SK-N-SH (cell line): ENCODE measurements at regions not wholly inside any gene's neighbourhood (a gene's known extent, or its start where the extent isn't known, plus 50 kb on each side); places are given as distances from the start of the nearest gene placed in this dataset.

ENCODE experiments used
- CTCF ChIA-PET: fragments of 300-600, 350-600 bp; formaldehyde crosslinking; extraction: SDS; loops from one replicate; lab custom pipeline; 2021; lab: Yijun Ruan, JAX
- POLR2A ChIA-PET: fragments of 350-600 bp; sonication (Branson Sonifier 250); formaldehyde crosslinking; extraction: SDS; loops from one replicate; lab custom pipeline; 2020; ENCODE audit warnings: antibody characterized with exemption, inconsistent platforms; lab: Yijun Ruan, JAX
- DNase-seq: peaks from one replicate; pipeline ENCODE4 v3.0.0; 2012
- H2AFZ ChIP-seq: fragments of 200-600 bp; sonication (generic); 2 replicates; pipeline ENCODE4 v1.8.1; 2016; ENCODE audit warnings: antibody characterized with exemption, mild to moderate bottlenecking, low read depth
- H3F3A ChIP-seq: fragments of 200-600 bp; sonication (generic); replicated peaks from 2 replicates; pipeline ENCODE3; 2016; ENCODE audit warnings: antibody characterized with exemption, mild to moderate bottlenecking; ENCODE audit not compliant: insufficient read depth
- H3K27ac ChIP-seq, 2 experiments: fragments of 200-500 bp in 1 of 2; fragments of 200-600 bp in 1 of 2; sonication (Bioruptor generic) in 1 of 2; sonication (generic), shearing (Covaris generic) in 1 of 2; 2 replicates each; pipeline versions ENCODE4 v1.5.1 to v1.6.1; 2014 to 2016; ENCODE audit warnings: low read depth in 2 of 2, inconsistent platforms in 1 of 2, low read length in 1 of 2, mild to moderate bottlenecking in 1 of 2, mixed read lengths in 1 of 2
- H3K27me3 ChIP-seq: fragments of 200-600 bp; sonication (generic), shearing (Covaris generic); 2 replicates; pipeline ENCODE4 v1.6.1; 2016; ENCODE audit warnings: mixed run types; ENCODE audit not compliant: insufficient read depth
- H3K36me3 ChIP-seq, 2 experiments: fragments of 200-500 bp in 1 of 2; fragments of 200-600 bp in 1 of 2; sonication (Bioruptor generic) in 1 of 2; sonication (generic) in 1 of 2; replicated peaks in 1 of 2; 2 replicates each; pipeline versions ENCODE3 to v1.5.1; 2014 to 2016; ENCODE audit warnings: low read length in 1 of 2, mild to moderate bottlenecking in 1 of 2; ENCODE audit not compliant: insufficient read depth in 2 of 2, control insufficient read depth in 1 of 2
- H3K4me1 ChIP-seq, 2 experiments: fragments of 200-500 bp in 1 of 2; fragments of 200-600 bp in 1 of 2; sonication (Bioruptor generic) in 1 of 2; sonication (generic), shearing (Covaris generic) in 1 of 2; 2 replicates each; pipeline versions ENCODE4 v1.5.1 to v1.6.1; 2014 to 2016; ENCODE audit warnings: low read depth in 1 of 2, low read length in 1 of 2, mixed run types in 1 of 2; ENCODE audit not compliant: insufficient read depth in 2 of 2, control insufficient read depth in 1 of 2
- H3K4me2 ChIP-seq: fragments of 200-600 bp; sonication (generic), shearing (Covaris generic); 2 replicates; pipeline ENCODE4 v1.6.1; 2017; ENCODE audit warnings: mixed run types
- H3K4me3 ChIP-seq, 2 experiments: fragments of 200-500 bp in 1 of 2; fragments of 200-600 bp in 1 of 2; sonication (Bioruptor generic) in 1 of 2; sonication (generic), shearing (Covaris generic) in 1 of 2; 2 replicates each; pipeline versions ENCODE4 v1.5.1 to v1.8.1; 2014 to 2016; ENCODE audit warnings: low read depth in 2 of 2, inconsistent platforms in 1 of 2, low read length in 1 of 2, mild to moderate bottlenecking in 1 of 2, mixed read lengths in 1 of 2, moderate library complexity in 1 of 2
- H3K79me2 ChIP-seq: fragments of 200-600 bp; sonication (generic); 2 replicates; pipeline ENCODE4 v1.8.1; 2017; ENCODE audit warnings: mild to moderate bottlenecking; ENCODE audit not compliant: insufficient read depth
- H3K9ac ChIP-seq: fragments of 200-600 bp; sonication (generic); 2 replicates; pipeline ENCODE4 v1.6.1; 2017; ENCODE audit warnings: mixed run types
- H3K9me2 ChIP-seq: fragments of 200-600 bp; sonication (generic); 2 replicates; pipeline ENCODE4 v1.6.1; 2017; ENCODE audit warnings: mixed run types
- H3K9me3 ChIP-seq: fragments of 200-600 bp; sonication (generic); 2 replicates; pipeline ENCODE4 v1.6.1; 2017; ENCODE audit warnings: mixed run types, mild to moderate bottlenecking, moderate library complexity
- H4K20me1 ChIP-seq: fragments of 200-600 bp; sonication (generic); 2 replicates; pipeline ENCODE4 v1.6.1; 2017; ENCODE audit warnings: mild to moderate bottlenecking, mixed run types; ENCODE audit not compliant: insufficient read depth
- CHD2 ChIP-seq: fragments of 150-350 bp; IDR thresholded peaks from 2 replicates; pipeline ENCODE4 v1.6.1; 2018; ENCODE audit warnings: low read length; ENCODE audit not compliant: partially characterized antibody
- ELF1 ChIP-seq: IDR thresholded peaks from 2 replicates; pipeline ENCODE4 v1.4.0; 2012
- EP300 ChIP-seq, 2 experiments: IDR thresholded peaks; 2 replicates each; pipeline versions ENCODE4 v1.4.0 to v1.6.1; 2012; ENCODE audit warnings: borderline replicate concordance in 1 of 2, low read depth in 1 of 2, low read length in 1 of 2
- FOXJ3 ChIP-seq: sonication (generic); formaldehyde crosslinking; IDR thresholded peaks from 2 replicates; pipeline ENCODE4 v1.5.1; 2020; ENCODE audit warnings: mild to moderate bottlenecking, missing genetic modification reagents
- GATA2 ChIP-seq: sonication (generic); formaldehyde crosslinking; IDR thresholded peaks from 2 replicates; pipeline ENCODE4 v1.5.0; 2020; ENCODE audit warnings: mild to moderate bottlenecking, missing genetic modification reagents
- JUND ChIP-seq: IDR thresholded peaks from 2 replicates; pipeline ENCODE4 v1.4.0; 2012
- MEF2A ChIP-seq: IDR thresholded peaks from 2 replicates; pipeline ENCODE4 v1.4.0; 2012; ENCODE audit warnings: low read depth, borderline replicate concordance
- NRF1 ChIP-seq: IDR thresholded peaks from 2 replicates; pipeline ENCODE4 v1.6.1; 2012; ENCODE audit warnings: low read depth, mild to moderate bottlenecking, low read length
- PBX3 ChIP-seq: IDR thresholded peaks from 2 replicates; pipeline ENCODE4; 2012
- POLR2AphosphoS5 ChIP-seq: IDR thresholded peaks from 2 replicates; pipeline ENCODE4 v1.6.1; 2012; ENCODE audit warnings: low read depth, low read length
- RAD21 ChIP-seq: IDR thresholded peaks from 2 replicates; pipeline ENCODE4 v1.6.1; 2012; ENCODE audit warnings: mild to moderate bottlenecking, low read length
- RFX5 ChIP-seq: IDR thresholded peaks from 2 replicates; pipeline ENCODE4 v1.6.1; 2012; ENCODE audit warnings: mild to moderate bottlenecking, improper control_type of control experiment, low read length
- RXRA ChIP-seq: IDR thresholded peaks from 2 replicates; pipeline ENCODE4 v1.4.0; 2012; ENCODE audit warnings: low read depth, mild to moderate bottlenecking, borderline replicate concordance
- SMC3 ChIP-seq: IDR thresholded peaks from 2 replicates; pipeline ENCODE4 v1.6.1; 2012; ENCODE audit warnings: low read depth, low read length, improper control_type of control experiment
- TAF1 ChIP-seq: IDR thresholded peaks from 2 replicates; pipeline ENCODE4 v1.6.1; 2012; ENCODE audit warnings: low read depth, mild to moderate bottlenecking, low read length, moderate library complexity, borderline replicate concordance
- TCF12 ChIP-seq: IDR thresholded peaks from 2 replicates; pipeline ENCODE4 v1.4.0; 2012
- TEAD4 ChIP-seq: IDR thresholded peaks from 2 replicates; pipeline ENCODE4 v1.4.0; 2012; ENCODE audit warnings: mild to moderate bottlenecking, borderline replicate concordance; ENCODE audit not compliant: insufficient read depth
- YY1 ChIP-seq: IDR thresholded peaks from 2 replicates; pipeline ENCODE4 v1.4.0; 2012; ENCODE audit warnings: low read depth, mild to moderate bottlenecking
- WGBS: methylation state at CpG from one replicate; pipeline ENCODE4 v1.1.6; 2017; ENCODE audit warnings: low lambda C conversion rate; 5-methylcytosine and 5-hydroxymethylcytosine counted together
- TF ChIP-seq, protein P1 (sequence below): IDR thresholded peaks from 2 replicates; pipeline ENCODE4 v1.4.0; 2012; ENCODE audit warnings: low read depth, borderline replicate concordance
- TF ChIP-seq, protein P2 (sequence below): fragments of 150-350 bp; IDR thresholded peaks from 2 replicates; pipeline ENCODE4 v1.6.1; 2017; ENCODE audit warnings: antibody characterized with exemption, low read length, low read depth, borderline replicate concordance
- TF ChIP-seq, protein P3 (sequence below): IDR thresholded peaks from 2 replicates; pipeline ENCODE4 v1.4.0; 2012; ENCODE audit warnings: low read depth, borderline replicate concordance

DNA sequence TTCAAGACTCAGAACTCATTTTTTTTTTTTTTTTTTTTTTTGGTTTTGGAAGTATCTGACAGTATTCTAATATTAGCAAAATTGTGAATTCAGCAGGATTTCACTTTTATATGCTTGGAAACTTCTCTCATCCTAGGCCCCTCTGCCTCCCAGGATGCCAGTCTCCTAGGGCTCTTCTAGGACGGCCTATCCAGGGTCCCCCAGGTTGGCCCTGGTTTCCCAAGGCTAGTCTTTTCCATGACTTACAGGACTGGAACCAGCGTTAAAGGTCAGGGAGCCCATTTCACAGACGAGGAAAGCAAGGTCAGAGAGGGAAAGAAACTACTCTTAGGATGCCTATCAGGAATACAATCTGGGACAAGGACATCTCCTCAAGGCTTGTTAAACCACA is 412.5 kb downstream of the PTPRU start:
- WGBS = 50% methylated on average over 3 of the region's 3 CpGs
- Histone ChIP-seq H3K4me3 (no peak overlapping the region), H3K4me2 (no peak overlapping the region), H4K20me1 (no peaks in the 10 kb centered on the region), H3K27me3 (no peaks in the 10 kb centered on the region; the same call in 1 of the 2 replicates), H3F3A (no peaks in the 10 kb centered on the region), H3K27ac (no peak overlapping the region), H3K79me2 (no peaks in the 10 kb centered on the region), H3K4me1 (peaks cover 0 to 43% of the 10 kb centered on the region in 2 experiments; a peak in 1 of 4 replicates), H3K36me3 (no peaks in the 10 kb centered on the region), H3K9ac (no peak overlapping the region), H3K9me2 (no peaks in the 10 kb centered on the region), H2AFZ (no peak overlapping the region), H3K9me3 (no peaks in the 10 kb centered on the region)
- no peak for DNase-seq
- TF ChIP-seq, protein P1, sequence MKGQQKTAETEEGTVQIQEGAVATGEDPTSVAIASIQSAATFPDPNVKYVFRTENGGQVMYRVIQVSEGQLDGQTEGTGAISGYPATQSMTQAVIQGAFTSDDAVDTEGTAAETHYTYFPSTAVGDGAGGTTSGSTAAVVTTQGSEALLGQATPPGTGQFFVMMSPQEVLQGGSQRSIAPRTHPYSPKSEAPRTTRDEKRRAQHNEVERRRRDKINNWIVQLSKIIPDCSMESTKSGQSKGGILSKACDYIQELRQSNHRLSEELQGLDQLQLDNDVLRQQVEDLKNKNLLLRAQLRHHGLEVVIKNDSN = no peak
- TF ChIP-seq TCF12 (no peak), ELF1 (no peak)
- TF ChIP-seq, protein P2, sequence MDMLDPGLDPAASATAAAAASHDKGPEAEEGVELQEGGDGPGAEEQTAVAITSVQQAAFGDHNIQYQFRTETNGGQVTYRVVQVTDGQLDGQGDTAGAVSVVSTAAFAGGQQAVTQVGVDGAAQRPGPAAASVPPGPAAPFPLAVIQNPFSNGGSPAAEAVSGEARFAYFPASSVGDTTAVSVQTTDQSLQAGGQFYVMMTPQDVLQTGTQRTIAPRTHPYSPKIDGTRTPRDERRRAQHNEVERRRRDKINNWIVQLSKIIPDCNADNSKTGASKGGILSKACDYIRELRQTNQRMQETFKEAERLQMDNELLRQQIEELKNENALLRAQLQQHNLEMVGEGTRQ = no peak
- POLR2A ChIA-PET = no interaction called here
- CTCF ChIA-PET = interaction anchor here (0.9 to 1.2 kb wide), 2 partner anchors 13 to 55 kb away, joined by 3 read pairs; no protein-coding TSS in a partner anchor

DNA sequence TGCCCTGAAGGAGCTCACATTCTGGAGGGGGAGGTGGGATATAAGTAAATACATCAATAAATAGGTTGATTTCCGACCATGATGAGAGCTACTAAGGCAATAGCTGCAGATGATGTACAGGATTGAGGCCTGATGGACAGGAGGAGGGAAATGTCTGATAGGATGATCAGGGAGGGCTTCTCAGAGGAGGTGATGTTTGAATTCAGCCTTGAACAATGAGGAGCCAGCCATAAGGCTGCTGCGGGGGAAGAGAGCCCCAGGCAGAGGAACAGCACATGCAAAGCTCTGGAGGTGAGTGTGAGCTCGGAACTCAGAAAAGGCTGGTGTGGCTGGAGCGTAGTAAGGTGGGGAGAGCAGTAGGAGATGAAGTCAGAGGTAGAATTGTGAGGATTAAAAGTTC is 411.7 kb downstream of the PTPRU start:
- ChIA-PET POLR2A (no interaction called here), CTCF (interaction anchor here (0.7 to 0.9 kb wide), 2 partner anchors 12 to 262 kb away, joined by 3 read pairs; no protein-coding TSS in a partner anchor)
- 39% methylated on average over 4 of the region's 4 CpGs for WGBS
- Histone ChIP-seq H3K36me3 (no peaks in the 10 kb centered on the region), H2AFZ (no peak overlapping the region), H3K4me3 (no peak overlapping the region), H3K4me1 (peaks cover 0 to 43% of the 10 kb centered on the region in 2 experiments; a peak in 1 of 4 replicates), H3K27me3 (no peaks in the 10 kb centered on the region; the same call in 1 of the 2 replicates), H3K27ac (no peak overlapping the region), H3K79me2 (no peaks in the 10 kb centered on the region), H4K20me1 (no peaks in the 10 kb centered on the region), H3F3A (no peaks in the 10 kb centered on the region), H3K9ac (no peak overlapping the region), H3K4me2 (no peak overlapping the region), H3K9me3 (no peaks in the 10 kb centered on the region), H3K9me2 (no peaks in the 10 kb centered on the region)
- no peak for DNase-seq
- TF ChIP-seq RAD21 = no peak
- no peak for TF ChIP-seq RFX5
- TF ChIP-seq ELF1 = no peak
- TF ChIP-seq, protein P3, sequence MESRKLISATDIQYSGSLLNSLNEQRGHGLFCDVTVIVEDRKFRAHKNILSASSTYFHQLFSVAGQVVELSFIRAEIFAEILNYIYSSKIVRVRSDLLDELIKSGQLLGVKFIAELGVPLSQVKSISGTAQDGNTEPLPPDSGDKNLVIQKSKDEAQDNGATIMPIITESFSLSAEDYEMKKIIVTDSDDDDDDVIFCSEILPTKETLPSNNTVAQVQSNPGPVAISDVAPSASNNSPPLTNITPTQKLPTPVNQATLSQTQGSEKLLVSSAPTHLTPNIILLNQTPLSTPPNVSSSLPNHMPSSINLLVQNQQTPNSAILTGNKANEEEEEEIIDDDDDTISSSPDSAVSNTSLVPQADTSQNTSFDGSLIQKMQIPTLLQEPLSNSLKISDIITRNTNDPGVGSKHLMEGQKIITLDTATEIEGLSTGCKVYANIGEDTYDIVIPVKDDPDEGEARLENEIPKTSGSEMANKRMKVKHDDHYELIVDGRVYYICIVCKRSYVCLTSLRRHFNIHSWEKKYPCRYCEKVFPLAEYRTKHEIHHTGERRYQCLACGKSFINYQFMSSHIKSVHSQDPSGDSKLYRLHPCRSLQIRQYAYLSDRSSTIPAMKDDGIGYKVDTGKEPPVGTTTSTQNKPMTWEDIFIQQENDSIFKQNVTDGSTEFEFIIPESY = no peak
- TF ChIP-seq GATA2 (CRISPR knock-in tag) = no peak
- TF ChIP-seq TAF1 = no peak
- TF ChIP-seq MEF2A = no peak
- no peak for TF ChIP-seq PBX3
- TF ChIP-seq POLR2AphosphoS5 = no peak
- no peak for TF ChIP-seq TEAD4
- TF ChIP-seq EP300 (IDR thresholded peaks at IDR 0.05; ENCODE audit: borderline replicate concordance in 1 of 2, low read depth in 1 of 2, low read length in 1 of 2) = no peak
- TF ChIP-seq CHD2 = no peak
- TF ChIP-seq SMC3 = no peak
- no peak for TF ChIP-seq JUND
- TF ChIP-seq NRF1 = no peak
- no peak for TF ChIP-seq RXRA
- no peak for TF ChIP-seq YY1
- no peak for TF ChIP-seq FOXJ3
- TF ChIP-seq, protein P1 = no peak
